H9 (cell line): ENCODE measurements at regions not wholly inside any gene's neighbourhood (a gene's known extent, or its start where the extent isn't known, plus 50 kb on each side); places are given as distances from the start of the nearest gene placed in this dataset.

Experiments used
- DNase-seq: peaks from one replicate; pipeline ENCODE4 v3.0.0-alpha.2; 2017
- H2AFZ ChIP-seq: one replicate; pipeline ENCODE4 v1.6.1; 2013; ENCODE audit warnings: mild to moderate bottlenecking, low read length, control low read depth, moderate library complexity
- H2AK5ac ChIP-seq: 2 replicates; pipeline ENCODE4 v1.6.1; 2013; ENCODE audit warnings: low read length, control low read depth, mixed read lengths; ENCODE audit not compliant: insufficient read length
- H2BK120ac ChIP-seq: one replicate; pipeline ENCODE4 v1.6.1; 2013; ENCODE audit warnings: low read depth, mild to moderate bottlenecking, low read length, control low read depth, inconsistent platforms; ENCODE audit not compliant: poor library complexity, severe bottlenecking
- H2BK12ac ChIP-seq: 2 replicates; pipeline ENCODE4 v1.6.1; 2013; ENCODE audit warnings: low read length, control low read depth, mixed read lengths, low read depth; ENCODE audit not compliant: insufficient read length
- H2BK15ac ChIP-seq: 2 replicates; pipeline ENCODE4 v1.6.1; 2013; ENCODE audit warnings: low read depth, low read length, control low read depth
- H2BK20ac ChIP-seq: one replicate; pipeline ENCODE4 v1.6.1; 2013; ENCODE audit warnings: low read depth, mild to moderate bottlenecking, low read length, control low read depth, inconsistent platforms; ENCODE audit not compliant: poor library complexity, severe bottlenecking
- H2BK5ac ChIP-seq: 2 replicates; pipeline ENCODE4 v1.6.1; 2013; ENCODE audit warnings: low read length, control low read depth, mixed read lengths; ENCODE audit not compliant: insufficient read length
- H3K14ac ChIP-seq: 2 replicates; pipeline ENCODE4 v1.6.1; 2013; ENCODE audit warnings: low read length, control low read depth; ENCODE audit not compliant: insufficient read depth
- H3K18ac ChIP-seq: 2 replicates; pipeline ENCODE4 v1.6.1; 2013; ENCODE audit warnings: low read depth, mild to moderate bottlenecking, mixed read lengths, low read length, control low read depth; ENCODE audit not compliant: insufficient read length
- H3K23ac ChIP-seq: 2 replicates; pipeline ENCODE4 v1.6.1; 2013; ENCODE audit warnings: low read length, control low read depth, mixed read lengths, low read depth; ENCODE audit not compliant: insufficient read length
- H3K23me2 ChIP-seq: 2 replicates; pipeline ENCODE4 v1.6.1; 2013; ENCODE audit warnings: low read depth, mild to moderate bottlenecking, mixed read lengths, low read length, control low read depth; ENCODE audit not compliant: insufficient read length, poor library complexity, severe bottlenecking
- H3K27ac ChIP-seq: 2 replicates; pipeline ENCODE4 v1.5.1; 2013; ENCODE audit warnings: low read length, control low read depth, mixed read lengths, low read depth; ENCODE audit not compliant: insufficient read length
- H3K27me3 ChIP-seq: 2 replicates; pipeline ENCODE4 v1.6.1; 2013; ENCODE audit warnings: low read length, control low read depth, inconsistent platforms; ENCODE audit not compliant: insufficient read depth
- H3K4ac ChIP-seq: 2 replicates; pipeline ENCODE4 v1.6.1; 2013; ENCODE audit warnings: low read depth, mild to moderate bottlenecking, control low read depth, inconsistent platforms, low read length, moderate library complexity
- H3K4me1 ChIP-seq: 2 replicates; pipeline ENCODE4 v1.6.1; 2013; ENCODE audit warnings: low read length, control low read depth, inconsistent platforms; ENCODE audit not compliant: insufficient read depth
- H3K4me2 ChIP-seq: 2 replicates; pipeline ENCODE4 v1.6.1; 2013; ENCODE audit warnings: low read length, control low read depth, mixed read lengths; ENCODE audit not compliant: insufficient read length, insufficient read depth
- H3K56ac ChIP-seq: 2 replicates; pipeline ENCODE4 v1.6.1; 2013; ENCODE audit warnings: low read depth, mild to moderate bottlenecking, mixed read lengths, low read length, control low read depth; ENCODE audit not compliant: insufficient read length
- H3K79me1 ChIP-seq: 2 replicates; pipeline ENCODE4 v1.6.1; 2013; ENCODE audit warnings: low read depth, mild to moderate bottlenecking, moderate library complexity, low read length, control low read depth, inconsistent platforms; ENCODE audit not compliant: insufficient read depth, poor library complexity, severe bottlenecking
- H3K79me2 ChIP-seq: 2 replicates; pipeline ENCODE4 v1.6.1; 2013; ENCODE audit warnings: low read length, control low read depth, inconsistent platforms; ENCODE audit not compliant: insufficient read depth
- H3K9ac ChIP-seq: 2 replicates; pipeline ENCODE4 v1.6.1; 2013; ENCODE audit warnings: low read length, control low read depth, mixed read lengths; ENCODE audit not compliant: insufficient read length; ENCODE audit errors: extremely low read depth
- H3K9me3 ChIP-seq: one replicate; pipeline ENCODE4 v1.6.1; 2013; ENCODE audit warnings: low read depth, low read length, inconsistent platforms; ENCODE audit not compliant: control insufficient read depth
- H3T11ph ChIP-seq: one replicate; pipeline ENCODE4 v1.6.1; 2013; ENCODE audit warnings: mild to moderate bottlenecking, low read length, control low read depth, inconsistent platforms
- H4K20me1 ChIP-seq: one replicate; pipeline ENCODE4 v1.6.1; 2013; ENCODE audit not compliant: control insufficient read depth, insufficient read length, insufficient read depth
- H4K5ac ChIP-seq: 2 replicates; pipeline ENCODE4 v1.6.1; 2013; ENCODE audit warnings: low read depth, mild to moderate bottlenecking, mixed read lengths, low read length, control low read depth; ENCODE audit not compliant: insufficient read length
- H4K8ac ChIP-seq: replicated peaks from 2 replicates; pipeline ENCODE4 v1.6.1; 2013; ENCODE audit warnings: low read length, control low read depth, mixed read lengths, low read depth; ENCODE audit not compliant: insufficient read length
- H4K91ac ChIP-seq: 2 replicates; pipeline ENCODE4 v1.6.1; 2013; ENCODE audit warnings: low read depth, mild to moderate bottlenecking, moderate library complexity, mixed read lengths, low read length, control low read depth; ENCODE audit not compliant: insufficient read length
- H3K27ac Mint-ChIP-seq, 3 experiments: 2 replicates in 2 of 3; 3 replicates in 1 of 3; pipeline ENCODE4 v1.8.0; 2020 to 2021; ENCODE audit warnings: mixed read lengths in 3 of 3, mild to moderate bottlenecking in 1 of 3, moderate library complexity in 1 of 3
- H3K27me3 Mint-ChIP-seq: 2 replicates; pipeline ENCODE4 v1.8.0; 2021; ENCODE audit warnings: low read depth, mild to moderate bottlenecking, moderate library complexity, mixed read lengths
- H3K36me3 Mint-ChIP-seq, 3 experiments: 2 replicates in 2 of 3; 3 replicates in 1 of 3; pipeline ENCODE4 v1.8.0; 2020 to 2021; ENCODE audit warnings: low read depth in 3 of 3, mixed read lengths in 3 of 3; ENCODE audit not compliant: insufficient read depth in 1 of 3
- H3K4me1 Mint-ChIP-seq, 2 experiments: 2 replicates each; pipeline ENCODE4 v1.8.0; 2020; ENCODE audit warnings: mixed read lengths in 2 of 2
- H3K4me3 Mint-ChIP-seq, 2 experiments: 2 replicates in 1 of 2; 3 replicates in 1 of 2; pipeline ENCODE4 v1.8.0; 2020 to 2021; ENCODE audit warnings: mild to moderate bottlenecking in 2 of 2, mixed read lengths in 2 of 2, moderate library complexity in 1 of 2
- H3K9me3 Mint-ChIP-seq, 2 experiments: 2 replicates in 1 of 2; 3 replicates in 1 of 2; pipeline ENCODE4 v1.8.0; 2020; ENCODE audit warnings: mild to moderate bottlenecking in 2 of 2, mixed read lengths in 2 of 2, moderate library complexity in 1 of 2
- CTCF ChIP-seq: fragments of 200-600 bp; sonication (generic); conservative IDR thresholded peaks from 3 replicates; pipeline ENCODE4 v1.8.0; 2021; ENCODE audit warnings: antibody characterized with exemption, mild to moderate bottlenecking
- WGBS: extraction: QIAGEN DNeasy Blood & Tissue Kit; methylation state at CpG from one replicate; pipeline ENCODE4 v1.1.7; 2013; ENCODE audit warnings: missing lambda C conversion rate, low lambda C conversion rate, mixed read lengths; ENCODE audit not compliant: insufficient read length; ENCODE audit errors: extremely low coverage; 5-methylcytosine and 5-hydroxymethylcytosine counted together

- H3K9ac ChIP-seq: no peak overlapping the region
- Mint-ChIP-seq H3K4me3 (no peak overlapping the region), H3K4me1 (no peaks in the 10 kb centered on the region), H3K27me3 (peaks cover 62% of the 10 kb centered on the region), H3K9me3 (peaks cover 29 to 35% of the 10 kb centered on the region in 2 experiments), H3K27ac (no peak overlapping the region; a peak in 1 of 7 replicates), H3K36me3 (peaks cover 7 to 37% (median 17%) of the 10 kb centered on the region in 3 experiments)
- no peak overlapping the region for H3K4ac ChIP-seq
- no peak overlapping the region for H2BK20ac ChIP-seq
- H3K56ac ChIP-seq: no peak overlapping the region
- H3K79me1 ChIP-seq: no peaks in the 10 kb centered on the region
- no peak overlapping the region for H3K27ac ChIP-seq
- H2AK5ac ChIP-seq: no peak overlapping the region
- H3K9me3 ChIP-seq: peaks cover 10% of the 10 kb centered on the region
- no peak overlapping the region for H3K23ac ChIP-seq
- no peaks in the 10 kb centered on the region for H3K4me1 ChIP-seq
- no peaks in the 10 kb centered on the region for H3K79me2 ChIP-seq
- no peak overlapping the region for H2BK12ac ChIP-seq
- H2BK5ac ChIP-seq: no peak overlapping the region
- H3K14ac ChIP-seq: no peak overlapping the region
- no peak overlapping the region for H3K4me2 ChIP-seq
- DNase-seq: no peak
- H3K23me2 ChIP-seq: no peaks in the 10 kb centered on the region
- H4K8ac ChIP-seq: no peak overlapping the region
- no peak overlapping the region for H4K91ac ChIP-seq
- TF ChIP-seq CTCF: no peak
- WGBS: no CpG with 5 or more reads among the region's 10 CpGs
- no peak overlapping the region for H4K5ac ChIP-seq
- H3K18ac ChIP-seq: no peak overlapping the region
- H2BK120ac ChIP-seq: no peak overlapping the region
- H2AFZ ChIP-seq: no peak overlapping the region
- no peak overlapping the region for H3T11ph ChIP-seq
- H2BK15ac ChIP-seq: no peak overlapping the region
- H4K20me1 ChIP-seq: no peaks in the 10 kb centered on the region
- H3K27me3 ChIP-seq: no peaks in the 10 kb centered on the region; the same call in 1 of the 2 replicates
These were observed 158.4 kb downstream of the ERCC6L2 start for GRCh38 chr9:96033896-96034295.
